ENCODE measurements at regions not wholly inside any gene's neighbourhood (a gene's known extent, or its start where the extent isn't known, plus 50 kb on each side); places are given as distances from the start of the nearest gene placed in this dataset.
"Not testable (repeated sequence)": the region's sequence is repeated elsewhere in the genome, so short reads cannot be mapped to it uniquely, and the experiment has no call there.

- TF ChIP-seq, protein P1, sequence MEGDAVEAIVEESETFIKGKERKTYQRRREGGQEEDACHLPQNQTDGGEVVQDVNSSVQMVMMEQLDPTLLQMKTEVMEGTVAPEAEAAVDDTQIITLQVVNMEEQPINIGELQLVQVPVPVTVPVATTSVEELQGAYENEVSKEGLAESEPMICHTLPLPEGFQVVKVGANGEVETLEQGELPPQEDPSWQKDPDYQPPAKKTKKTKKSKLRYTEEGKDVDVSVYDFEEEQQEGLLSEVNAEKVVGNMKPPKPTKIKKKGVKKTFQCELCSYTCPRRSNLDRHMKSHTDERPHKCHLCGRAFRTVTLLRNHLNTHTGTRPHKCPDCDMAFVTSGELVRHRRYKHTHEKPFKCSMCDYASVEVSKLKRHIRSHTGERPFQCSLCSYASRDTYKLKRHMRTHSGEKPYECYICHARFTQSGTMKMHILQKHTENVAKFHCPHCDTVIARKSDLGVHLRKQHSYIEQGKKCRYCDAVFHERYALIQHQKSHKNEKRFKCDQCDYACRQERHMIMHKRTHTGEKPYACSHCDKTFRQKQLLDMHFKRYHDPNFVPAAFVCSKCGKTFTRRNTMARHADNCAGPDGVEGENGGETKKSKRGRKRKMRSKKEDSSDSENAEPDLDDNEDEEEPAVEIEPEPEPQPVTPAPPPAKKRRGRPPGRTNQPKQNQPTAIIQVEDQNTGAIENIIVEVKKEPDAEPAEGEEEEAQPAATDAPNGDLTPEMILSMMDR (IDR thresholded peaks at IDR 0.05), result not testable (repeated sequence)
- TF ChIP-seq ZFX (IDR thresholded peaks at IDR 0.05; ENCODE audit: borderline replicate concordance), result not testable (repeated sequence)
These were observed 2975.9 kb downstream of the RPIA start for GRCh38 chr2:91667341-91667740.
